ENCODE measurements at regions not wholly inside any gene's neighbourhood (a gene's known extent, or its start where the extent isn't known, plus 50 kb on each side); places are given as distances from the start of the nearest gene placed in this dataset.
"Not testable (repeated sequence)": the region's sequence is repeated elsewhere in the genome, so short reads cannot be mapped to it uniquely, and the experiment has no call there.

- Mint-ChIP-seq H3K4me1 (ENCODE audit: unreplicated experiment) (peaks cover 10% of the 10 kb centered on the region), H3K4me3 (ENCODE audit: unreplicated experiment) (no peak overlapping the region), H3K9me3 (ENCODE audit: unreplicated experiment) (peaks cover 6% of the 10 kb centered on the region), H3K27ac (ENCODE audit: unreplicated experiment) (peak overlapping the region; percentile 52), H3K27me3 (ENCODE audit: unreplicated experiment) (no peaks in the 10 kb centered on the region), H3K36me3 (ENCODE audit: unreplicated experiment) (no peaks in the 10 kb centered on the region)
- no peak for DNase-seq (ENCODE audit: extremely low spot score, unreplicated experiment)
- TF ChIP-seq, protein P1, sequence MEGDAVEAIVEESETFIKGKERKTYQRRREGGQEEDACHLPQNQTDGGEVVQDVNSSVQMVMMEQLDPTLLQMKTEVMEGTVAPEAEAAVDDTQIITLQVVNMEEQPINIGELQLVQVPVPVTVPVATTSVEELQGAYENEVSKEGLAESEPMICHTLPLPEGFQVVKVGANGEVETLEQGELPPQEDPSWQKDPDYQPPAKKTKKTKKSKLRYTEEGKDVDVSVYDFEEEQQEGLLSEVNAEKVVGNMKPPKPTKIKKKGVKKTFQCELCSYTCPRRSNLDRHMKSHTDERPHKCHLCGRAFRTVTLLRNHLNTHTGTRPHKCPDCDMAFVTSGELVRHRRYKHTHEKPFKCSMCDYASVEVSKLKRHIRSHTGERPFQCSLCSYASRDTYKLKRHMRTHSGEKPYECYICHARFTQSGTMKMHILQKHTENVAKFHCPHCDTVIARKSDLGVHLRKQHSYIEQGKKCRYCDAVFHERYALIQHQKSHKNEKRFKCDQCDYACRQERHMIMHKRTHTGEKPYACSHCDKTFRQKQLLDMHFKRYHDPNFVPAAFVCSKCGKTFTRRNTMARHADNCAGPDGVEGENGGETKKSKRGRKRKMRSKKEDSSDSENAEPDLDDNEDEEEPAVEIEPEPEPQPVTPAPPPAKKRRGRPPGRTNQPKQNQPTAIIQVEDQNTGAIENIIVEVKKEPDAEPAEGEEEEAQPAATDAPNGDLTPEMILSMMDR (IDR thresholded peaks at IDR 0.05), result no peak
Observed at GRCh38 chr12:88816201-88816600, 235.9 kb upstream of the KITLG start.

GRCh38 chr12:88814779-88815178 lies 234.5 kb upstream of the KITLG start:
- TF ChIP-seq, protein P1 (IDR thresholded peaks at IDR 0.05), result no peak
- H3K27ac Mint-ChIP-seq (ENCODE audit: unreplicated experiment), result no peak overlapping the region

DNA sequence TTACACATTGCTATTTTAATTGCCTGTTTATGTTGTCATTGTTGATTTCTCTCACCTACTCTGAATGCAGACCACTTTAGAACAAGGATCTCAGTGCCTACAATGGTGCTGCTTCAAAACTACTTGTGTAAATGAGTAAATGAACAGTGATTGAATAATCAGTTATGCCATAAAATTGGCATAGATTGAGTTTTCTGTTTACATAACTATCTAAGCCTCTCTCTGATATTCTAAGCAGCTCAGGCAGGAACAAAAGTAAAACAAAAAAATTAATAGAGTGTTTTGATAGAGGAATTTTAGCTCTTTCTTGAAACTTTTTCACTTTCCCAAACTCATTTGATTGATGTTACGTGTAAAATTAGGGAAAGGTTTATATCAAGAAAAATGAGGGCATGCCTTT lies 232.3 kb upstream of the KITLG start:
- TF ChIP-seq, protein P1 (IDR thresholded peaks at IDR 0.05), result no peak
- Mint-ChIP-seq H3K36me3 (ENCODE audit: unreplicated experiment) (no peaks in the 10 kb centered on the region), H3K4me1 (ENCODE audit: unreplicated experiment) (peaks cover 10% of the 10 kb centered on the region), H3K4me3 (ENCODE audit: unreplicated experiment) (no peak overlapping the region), H3K9me3 (ENCODE audit: unreplicated experiment) (no peaks in the 10 kb centered on the region), H3K27ac (ENCODE audit: unreplicated experiment) (no peak overlapping the region), H3K27me3 (ENCODE audit: unreplicated experiment) (no peaks in the 10 kb centered on the region)
- no peak for DNase-seq (ENCODE audit: extremely low spot score, unreplicated experiment)

More at GRCh38 chr12:88814779-88815178, 234.5 kb upstream of the KITLG start:
- Mint-ChIP-seq H3K27me3 (ENCODE audit: unreplicated experiment) (no peaks in the 10 kb centered on the region), H3K4me1 (ENCODE audit: unreplicated experiment) (peaks cover 10% of the 10 kb centered on the region), H3K36me3 (ENCODE audit: unreplicated experiment) (no peaks in the 10 kb centered on the region), H3K9me3 (ENCODE audit: unreplicated experiment) (no peaks in the 10 kb centered on the region), H3K4me3 (ENCODE audit: unreplicated experiment) (no peak overlapping the region)
- DNase-seq (ENCODE audit: extremely low spot score, unreplicated experiment), result no peak

DNA sequence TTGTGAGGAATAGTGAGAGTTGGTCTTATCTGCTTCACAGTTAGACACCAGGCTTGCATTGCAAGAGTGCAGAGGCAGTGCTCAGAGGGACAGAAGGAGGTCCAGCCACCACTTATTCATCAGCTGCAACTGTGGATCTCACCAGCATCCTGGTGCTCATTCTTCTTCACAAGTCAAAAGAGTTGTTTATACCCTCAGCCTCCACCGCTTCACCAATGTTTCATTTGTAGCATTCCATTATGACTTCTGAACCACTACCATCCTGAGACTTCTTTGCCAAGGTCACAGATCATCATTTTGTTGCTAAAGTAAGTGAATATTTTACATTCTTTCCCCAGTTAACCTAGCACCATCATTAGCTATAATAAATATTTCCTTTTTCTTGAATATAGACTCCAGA lies 230.5 kb upstream of the KITLG start:
- H3K27me3 Mint-ChIP-seq (ENCODE audit: unreplicated experiment), result no peaks in the 10 kb centered on the region
- H3K4me1 Mint-ChIP-seq (ENCODE audit: unreplicated experiment), result no peaks in the 10 kb centered on the region
- no peaks in the 10 kb centered on the region for H3K36me3 Mint-ChIP-seq (ENCODE audit: unreplicated experiment)
- DNase-seq (ENCODE audit: extremely low spot score, unreplicated experiment), result no peak
- H3K4me3 Mint-ChIP-seq (ENCODE audit: unreplicated experiment), result no peak overlapping the region
- TF ChIP-seq, protein P1 (IDR thresholded peaks at IDR 0.05), result no peak
- H3K27ac Mint-ChIP-seq (ENCODE audit: unreplicated experiment), result no peak overlapping the region
- no peaks in the 10 kb centered on the region for H3K9me3 Mint-ChIP-seq (ENCODE audit: unreplicated experiment)

DNA sequence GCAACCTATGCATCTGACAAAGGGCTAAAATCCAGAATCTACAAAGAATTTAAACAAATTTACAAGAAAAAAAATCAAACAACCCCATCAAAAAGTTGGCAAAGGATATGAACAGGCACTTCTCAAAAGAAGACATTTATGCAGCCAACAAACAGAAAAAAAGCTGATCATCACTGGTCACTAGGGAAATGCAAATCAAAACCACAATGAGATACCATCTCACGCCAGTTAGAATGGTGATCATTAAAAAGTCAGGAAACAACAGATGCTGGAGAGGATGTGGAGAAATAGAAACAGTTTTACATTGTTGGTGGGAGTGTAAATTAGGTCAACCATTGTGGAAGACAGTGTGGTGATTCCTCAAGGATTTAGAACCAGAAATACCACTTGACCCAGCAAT lies 229.6 kb upstream of the KITLG start:
- not testable (repeated sequence) for DNase-seq (ENCODE audit: extremely low spot score, unreplicated experiment); H3K27ac Mint-ChIP-seq (ENCODE audit: unreplicated experiment); H3K4me3 Mint-ChIP-seq (ENCODE audit: unreplicated experiment); H3K27me3 Mint-ChIP-seq (ENCODE audit: unreplicated experiment); H3K9me3 Mint-ChIP-seq (ENCODE audit: unreplicated experiment); H3K36me3 Mint-ChIP-seq (ENCODE audit: unreplicated experiment); H3K4me1 Mint-ChIP-seq (ENCODE audit: unreplicated experiment)

- TF ChIP-seq, protein P1 (IDR thresholded peaks at IDR 0.05), result no peak
- DNase-seq (ENCODE audit: extremely low spot score, unreplicated experiment), result no peak
- Mint-ChIP-seq H3K4me3 (ENCODE audit: unreplicated experiment) (no peak overlapping the region), H3K9me3 (ENCODE audit: unreplicated experiment) (no peaks in the 10 kb centered on the region), H3K27ac (ENCODE audit: unreplicated experiment) (no peak overlapping the region), H3K36me3 (ENCODE audit: unreplicated experiment) (no peaks in the 10 kb centered on the region), H3K27me3 (ENCODE audit: unreplicated experiment) (no peaks in the 10 kb centered on the region), H3K4me1 (ENCODE audit: unreplicated experiment) (peaks cover 10% of the 10 kb centered on the region)
Observed at GRCh38 chr12:88805692-88806091, 225.4 kb upstream of the KITLG start.
